OCI-LY1 (cell line): ENCODE measurements at regions not wholly inside any gene's neighbourhood (a gene's known extent, or its start where the extent isn't known, plus 50 kb on each side); places are given as distances from the start of the nearest gene placed in this dataset.

Experiments used
- EZH2 ChIP-seq: fragments of 200-600 bp; sonication (generic), shearing (Covaris generic); IDR thresholded peaks from 2 replicates; pipeline ENCODE4 v1.8.0; 2017; ENCODE audit warnings: borderline replicate concordance, mixed run types, mild to moderate bottlenecking, antibody characterized with exemption, low read length, moderate library complexity, mixed read lengths
- TF ChIP-seq, protein P1 (sequence below): fragments of 200-600 bp; sonication (generic), shearing (Covaris generic); IDR thresholded peaks from 2 replicates; pipeline ENCODE4 v1.5.1; 2017; ENCODE audit warnings: mild to moderate bottlenecking, antibody characterized with exemption, low read length, moderate library complexity, mixed read lengths

DNA sequence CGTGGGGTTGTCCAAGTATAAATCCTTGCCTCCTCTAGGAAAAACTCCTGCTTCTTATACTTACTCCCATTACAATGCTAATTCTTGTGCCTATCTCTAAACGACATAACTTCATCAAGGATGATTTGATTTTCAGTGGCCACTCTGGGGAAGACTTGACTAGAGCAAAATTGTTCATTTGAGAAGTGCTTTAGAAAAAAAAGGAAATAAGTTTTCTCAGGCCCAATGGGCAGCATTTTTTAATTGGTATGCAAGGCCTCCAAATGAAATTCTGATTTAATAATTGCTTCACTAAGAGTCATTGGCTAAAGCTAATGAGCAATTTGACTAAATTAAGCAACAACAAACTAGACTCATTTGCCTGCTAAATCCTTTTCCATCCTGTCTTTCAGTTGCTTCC, 496.1 kb downstream of the TSN start:
- TF ChIP-seq, protein P1, sequence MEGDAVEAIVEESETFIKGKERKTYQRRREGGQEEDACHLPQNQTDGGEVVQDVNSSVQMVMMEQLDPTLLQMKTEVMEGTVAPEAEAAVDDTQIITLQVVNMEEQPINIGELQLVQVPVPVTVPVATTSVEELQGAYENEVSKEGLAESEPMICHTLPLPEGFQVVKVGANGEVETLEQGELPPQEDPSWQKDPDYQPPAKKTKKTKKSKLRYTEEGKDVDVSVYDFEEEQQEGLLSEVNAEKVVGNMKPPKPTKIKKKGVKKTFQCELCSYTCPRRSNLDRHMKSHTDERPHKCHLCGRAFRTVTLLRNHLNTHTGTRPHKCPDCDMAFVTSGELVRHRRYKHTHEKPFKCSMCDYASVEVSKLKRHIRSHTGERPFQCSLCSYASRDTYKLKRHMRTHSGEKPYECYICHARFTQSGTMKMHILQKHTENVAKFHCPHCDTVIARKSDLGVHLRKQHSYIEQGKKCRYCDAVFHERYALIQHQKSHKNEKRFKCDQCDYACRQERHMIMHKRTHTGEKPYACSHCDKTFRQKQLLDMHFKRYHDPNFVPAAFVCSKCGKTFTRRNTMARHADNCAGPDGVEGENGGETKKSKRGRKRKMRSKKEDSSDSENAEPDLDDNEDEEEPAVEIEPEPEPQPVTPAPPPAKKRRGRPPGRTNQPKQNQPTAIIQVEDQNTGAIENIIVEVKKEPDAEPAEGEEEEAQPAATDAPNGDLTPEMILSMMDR, result no peak
- TF ChIP-seq EZH2, result no peak
